ENCODE measurements at regions not wholly inside any gene's neighbourhood (a gene's known extent, or its start where the extent isn't known, plus 50 kb on each side); places are given as distances from the start of the nearest gene placed in this dataset.

GRCh38 chr14:66196670-66197069 lies 289.5 kb upstream of the CCDC196 start:
- DNase-seq (ENCODE audit: low read depth): no peak

- DNase-seq (ENCODE audit: low read depth): no peak
Measured at GRCh38 chr14:66197276-66197675, 288.9 kb upstream of the CCDC196 start.

- no peak for DNase-seq (ENCODE audit: low read depth)
Measured at GRCh38 chr14:66206554-66206953, 279.6 kb upstream of the CCDC196 start.

- DNase-seq (ENCODE audit: low read depth): no peak
Measured at GRCh38 chr14:66216763-66217162, 269.4 kb upstream of the CCDC196 start.

- no peak for DNase-seq (ENCODE audit: low read depth)
Measured at GRCh38 chr14:66219886-66220285, 266.3 kb upstream of the CCDC196 start.

- DNase-seq (ENCODE audit: low read depth): no peak
Measured at GRCh38 chr14:66224492-66225178, 261.5 kb upstream of the CCDC196 start.

- DNase-seq (ENCODE audit: low read depth): no peak
Measured at GRCh38 chr14:66225337-66225736, 260.8 kb upstream of the CCDC196 start.

GRCh38 chr14:66228267-66228970 lies 257.8 kb upstream of the CCDC196 start:
- DNase-seq (ENCODE audit: low read depth): no peak

- DNase-seq (ENCODE audit: low read depth): no peak
Measured at GRCh38 chr14:66231820-66232219, 254.4 kb upstream of the CCDC196 start.

GRCh38 chr14:66233591-66233990 lies 252.6 kb upstream of the CCDC196 start:
- DNase-seq (ENCODE audit: low read depth): no peak

GRCh38 chr14:66234411-66234810 lies 251.8 kb upstream of the CCDC196 start:
- no peak for DNase-seq (ENCODE audit: low read depth)

GRCh38 chr14:66237741-66238140 lies 248.4 kb upstream of the CCDC196 start:
- no peak for DNase-seq (ENCODE audit: low read depth)

GRCh38 chr14:66238969-66239368 lies 247.2 kb upstream of the CCDC196 start:
- no peak for DNase-seq (ENCODE audit: low read depth)

- no peak for DNase-seq (ENCODE audit: low read depth)
Measured at GRCh38 chr14:66239589-66239988, 246.6 kb upstream of the CCDC196 start.

GRCh38 chr14:66240105-66240504 lies 246.1 kb upstream of the CCDC196 start:
- DNase-seq (ENCODE audit: low read depth): no peak

GRCh38 chr14:66242001-66242400 lies 244.2 kb upstream of the CCDC196 start:
- DNase-seq (ENCODE audit: low read depth): no peak

- no peak for DNase-seq (ENCODE audit: low read depth)
Measured at GRCh38 chr14:66244834-66245233, 241.3 kb upstream of the CCDC196 start.

- no peak for DNase-seq (ENCODE audit: low read depth)
Measured at GRCh38 chr14:66247662-66248193, 238.4 kb upstream of the CCDC196 start.

- no peak for DNase-seq (ENCODE audit: low read depth)
Measured at GRCh38 chr14:66248256-66248655, 237.9 kb upstream of the CCDC196 start.

- no peak for DNase-seq (ENCODE audit: low read depth)
Measured at GRCh38 chr14:66249544-66249943, 236.6 kb upstream of the CCDC196 start.

- DNase-seq (ENCODE audit: low read depth): no peak
Measured at GRCh38 chr14:66254038-66254437, 232.1 kb upstream of the CCDC196 start.

GRCh38 chr14:66268802-66269334 lies 217.3 kb upstream of the CCDC196 start:
- no peak for DNase-seq (ENCODE audit: low read depth)

- DNase-seq (ENCODE audit: low read depth): no peak
Measured at GRCh38 chr14:66272221-66272620, 213.9 kb upstream of the CCDC196 start.

Measured in activated gamma-delta T cell treated with anti-CD3 and anti-CD28 coated beads, Interleukin-2, amount 50 U/mL, for 16 hours (primary cell).